Endothelial cell of umbilical vein (primary cell): ENCODE measurements at regions not wholly inside any gene's neighbourhood (a gene's known extent, or its start where the extent isn't known, plus 50 kb on each side); places are given as distances from the start of the nearest gene placed in this dataset.

Experiments used
- BruUV-seq: library from RNA; stranded (reverse); fragments of 400-500 nt; replicated peaks from 2 replicates; lab custom pipeline; 2021; lab: Mats Ljungman, UMichigan
- CTCF ChIA-PET: fragments of 300-600, 350-600 bp; sonication (Branson Sonifier 250); formaldehyde crosslinking; loops from one replicate; lab custom pipeline; 2021; ENCODE audit warnings: antibody characterized with exemption, inconsistent platforms; lab: Charles Lee
- POLR2A ChIA-PET: fragments of 300-600, 350-600 bp; sonication (Branson Sonifier 250); formaldehyde crosslinking; loops from one replicate; lab custom pipeline; 2021; ENCODE audit warnings: antibody characterized with exemption, inconsistent platforms; lab: Charles Lee
- DNase-seq: peaks from one replicate; pipeline ENCODE4 v3.0.0-alpha.2; 2011; ENCODE audit warnings: low read depth, low spot score
- FAIRE-seq: peaks from 2 replicates; lab custom pipeline; 2011; peaks lifted over from hg19 to GRCh38; lab: Jason Lieb, UNC
- H2AFZ ChIP-seq: 2 replicates; pipeline ENCODE4 v1.6.0; 2012; ENCODE audit warnings: low read depth, low read length, control low read depth, inconsistent platforms
- H3K27ac ChIP-seq: 2 replicates; pipeline ENCODE4 v1.5.1; 2011; ENCODE audit warnings: low read depth, mild to moderate bottlenecking, control low read depth, low read length, moderate library complexity; ENCODE audit not compliant: insufficient read depth
- H3K27me3 ChIP-seq, 2 experiments: 2 replicates each; pipeline versions ENCODE4 v1.6.0 to v1.6.1; 2011; ENCODE audit warnings: low read length in 2 of 2, mixed read lengths in 1 of 2; ENCODE audit not compliant: control insufficient read depth in 2 of 2, insufficient read depth in 2 of 2
- H3K36me3 ChIP-seq, 2 experiments: 2 replicates in 1 of 2; 3 replicates in 1 of 2; pipeline ENCODE4 v1.5.1; 2011; ENCODE audit warnings: low read length in 2 of 2, mild to moderate bottlenecking in 1 of 2, moderate library complexity in 1 of 2; ENCODE audit not compliant: control insufficient read depth in 2 of 2, insufficient read depth in 2 of 2; ENCODE audit errors: extremely low read depth in 1 of 2
- H3K4me1 ChIP-seq: 3 replicates; pipeline ENCODE4 v1.5.1; 2011; ENCODE audit warnings: mild to moderate bottlenecking, low read length; ENCODE audit not compliant: control insufficient read depth, insufficient read depth; ENCODE audit errors: extremely low read depth
- H3K4me2 ChIP-seq: 2 replicates; pipeline ENCODE4 v1.6.1; 2011; ENCODE audit warnings: low read length, control low read depth, mixed read lengths; ENCODE audit not compliant: insufficient read depth
- H3K4me3 ChIP-seq, 3 experiments: fragments of 200-600 bp in 1 of 3; sonication (generic), shearing (Covaris generic) in 1 of 3; replicated peaks in 1 of 3; 2 replicates each; pipeline ENCODE4 v1.5.1; 2011 to 2016; ENCODE audit warnings: control low read depth in 3 of 3, low read length in 3 of 3, mild to moderate bottlenecking in 2 of 3, inconsistent platforms in 1 of 3, low read depth in 1 of 3, moderate library complexity in 1 of 3; ENCODE audit not compliant: insufficient read depth in 1 of 3
- H3K79me2 ChIP-seq: 2 replicates; pipeline ENCODE4 v1.6.0; 2012; ENCODE audit warnings: low read length, inconsistent platforms; ENCODE audit not compliant: control insufficient read depth, insufficient read depth
- H3K9ac ChIP-seq: replicated peaks from 2 replicates; pipeline ENCODE3; 2011; ENCODE audit warnings: low read length, control low read depth; ENCODE audit not compliant: insufficient read depth; ENCODE audit errors: extremely low read depth
- H3K9me1 ChIP-seq: replicated peaks from 3 replicates; pipeline ENCODE4 v1.6.0; 2011; ENCODE audit warnings: mild to moderate bottlenecking, low read length; ENCODE audit not compliant: control insufficient read depth, insufficient read depth; ENCODE audit errors: extremely low read depth
- H3K9me3 ChIP-seq: replicated peaks from 2 replicates; pipeline ENCODE4 v1.5.1; 2012; ENCODE audit warnings: low read length, inconsistent platforms; ENCODE audit not compliant: control insufficient read depth, insufficient read depth
- H4K20me1 ChIP-seq: replicated peaks from 2 replicates; pipeline ENCODE3; 2011; ENCODE audit warnings: mild to moderate bottlenecking, low read length; ENCODE audit not compliant: control insufficient read depth, insufficient read depth; ENCODE audit errors: extremely low read depth
- EZH2 ChIP-seq: IDR thresholded peaks from 2 replicates; pipeline ENCODE4 v1.6.1; 2012; ENCODE audit warnings: borderline replicate concordance, low read depth, mild to moderate bottlenecking, moderate library complexity, low read length, inconsistent platforms; ENCODE audit not compliant: severe bottlenecking
- FOS ChIP-seq: IDR thresholded peaks from 2 replicates; pipeline ENCODE4 v1.6.1; 2011; ENCODE audit warnings: mild to moderate bottlenecking, low read length, moderate library complexity, borderline replicate concordance; ENCODE audit not compliant: insufficient read depth
- GATA2 ChIP-seq: IDR thresholded peaks from 2 replicates; pipeline ENCODE4 v1.7.0; 2011; ENCODE audit warnings: low read depth, mild to moderate bottlenecking, moderate library complexity, mixed read lengths, low read length; ENCODE audit not compliant: insufficient read length, insufficient read depth
- JUN ChIP-seq: IDR thresholded peaks from 2 replicates; pipeline ENCODE4 v1.6.1; 2011; ENCODE audit warnings: borderline replicate concordance, low read depth; ENCODE audit not compliant: insufficient read length, insufficient read depth
- MYC ChIP-seq: IDR thresholded peaks from one replicate; pipeline ENCODE4 v1.6.1; 2011; ENCODE audit warnings: mild to moderate bottlenecking, low read depth, low read length
- POLR2A ChIP-seq: IDR thresholded peaks from 2 replicates; pipeline ENCODE4 v1.6.1; 2012; ENCODE audit warnings: low read depth, mild to moderate bottlenecking, control low read depth, low read length
- POLR2AphosphoS5 ChIP-seq: IDR thresholded peaks from 2 replicates; pipeline ENCODE4 v1.6.1; 2012; ENCODE audit warnings: low read depth, mild to moderate bottlenecking, control low read depth, low read length, moderate library complexity; ENCODE audit not compliant: insufficient read depth
- dilution Hi-C: fragments of 300-500 bp; cut with MboI; formaldehyde crosslinking; loops from one replicate; pipeline ENCODE4 v1.15.0; 2019; ENCODE audit warnings: low sequenced_read_pairs; ENCODE audit not compliant: extremely low pct_ligation_motif_present
- intact Hi-C: fragments of 100-400 bp; cut with micrococcal nuclease; formaldehyde crosslinking; loops from one replicate; pipeline ENCODE4 v1.10.0; 2022
- TF ChIP-seq, protein P1 (sequence below), 2 donors: IDR thresholded peaks; 1 replicate in 1 of 2; 2 replicates in 1 of 2; pipeline ENCODE4 v1.5.1; 2011; ENCODE audit warnings: low read length in 2 of 2, mild to moderate bottlenecking in 2 of 2, moderate library complexity in 2 of 2, control low read depth in 1 of 2, inconsistent platforms in 1 of 2, low read depth in 1 of 2; ENCODE audit not compliant: insufficient read depth in 1 of 2; ENCODE audit errors: extremely low read depth in 1 of 2
- TF ChIP-seq, protein P2 (sequence below): IDR thresholded peaks from 2 replicates; pipeline ENCODE4 v1.6.1; 2011; ENCODE audit not compliant: insufficient read depth, insufficient read length

DNA sequence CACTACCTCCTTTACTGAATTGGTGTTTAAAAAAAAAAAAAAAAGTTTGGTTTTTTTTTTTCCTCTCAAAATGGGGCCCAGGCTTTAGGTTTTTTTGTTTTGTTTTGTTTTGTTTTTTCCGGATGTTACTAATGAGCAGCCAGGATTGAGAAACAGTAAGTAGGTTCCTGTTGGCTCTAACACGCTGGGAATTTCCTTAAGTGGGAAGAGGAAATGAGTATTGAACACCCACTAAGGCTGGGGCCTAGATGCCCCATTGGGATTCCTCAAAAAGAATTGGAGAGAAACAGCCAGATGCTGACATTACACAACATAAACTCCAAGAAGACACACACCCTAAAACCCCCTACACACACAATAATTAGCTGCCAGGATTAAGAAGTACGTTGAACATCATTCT is 102.2 kb upstream of the NANOS1 start:
- Histone ChIP-seq H3K79me2 (no peaks in the 10 kb centered on the region), H3K4me2 (no peak overlapping the region), H3K27me3 (peaks cover 9 to 15% of the 10 kb centered on the region in 2 experiments), H3K9ac (no peak overlapping the region), H3K36me3 (no peaks in the 10 kb centered on the region), H3K27ac (no peak overlapping the region), H3K9me3 (no peaks in the 10 kb centered on the region), H2AFZ (no peak overlapping the region), H3K4me1 (no peaks in the 10 kb centered on the region), H3K9me1 (no peaks in the 10 kb centered on the region), H4K20me1 (no peaks in the 10 kb centered on the region), H3K4me3 (no peak overlapping the region)
- no peak for TF ChIP-seq GATA2
- TF ChIP-seq EZH2 = no peak
- TF ChIP-seq POLR2AphosphoS5 = no peak
- no peak for TF ChIP-seq JUN
- no peak for TF ChIP-seq MYC
- no peak for TF ChIP-seq POLR2A
- TF ChIP-seq FOS = no peak
- TF ChIP-seq, protein P1, sequence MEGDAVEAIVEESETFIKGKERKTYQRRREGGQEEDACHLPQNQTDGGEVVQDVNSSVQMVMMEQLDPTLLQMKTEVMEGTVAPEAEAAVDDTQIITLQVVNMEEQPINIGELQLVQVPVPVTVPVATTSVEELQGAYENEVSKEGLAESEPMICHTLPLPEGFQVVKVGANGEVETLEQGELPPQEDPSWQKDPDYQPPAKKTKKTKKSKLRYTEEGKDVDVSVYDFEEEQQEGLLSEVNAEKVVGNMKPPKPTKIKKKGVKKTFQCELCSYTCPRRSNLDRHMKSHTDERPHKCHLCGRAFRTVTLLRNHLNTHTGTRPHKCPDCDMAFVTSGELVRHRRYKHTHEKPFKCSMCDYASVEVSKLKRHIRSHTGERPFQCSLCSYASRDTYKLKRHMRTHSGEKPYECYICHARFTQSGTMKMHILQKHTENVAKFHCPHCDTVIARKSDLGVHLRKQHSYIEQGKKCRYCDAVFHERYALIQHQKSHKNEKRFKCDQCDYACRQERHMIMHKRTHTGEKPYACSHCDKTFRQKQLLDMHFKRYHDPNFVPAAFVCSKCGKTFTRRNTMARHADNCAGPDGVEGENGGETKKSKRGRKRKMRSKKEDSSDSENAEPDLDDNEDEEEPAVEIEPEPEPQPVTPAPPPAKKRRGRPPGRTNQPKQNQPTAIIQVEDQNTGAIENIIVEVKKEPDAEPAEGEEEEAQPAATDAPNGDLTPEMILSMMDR (IDR thresholded peaks at IDR 0.05; ENCODE audit: extremely low read depth in 1 of 2, insufficient read depth in 1 of 2, low read depth in 1 of 2, low read length in 2 of 2) = no peak
- TF ChIP-seq, protein P2, sequence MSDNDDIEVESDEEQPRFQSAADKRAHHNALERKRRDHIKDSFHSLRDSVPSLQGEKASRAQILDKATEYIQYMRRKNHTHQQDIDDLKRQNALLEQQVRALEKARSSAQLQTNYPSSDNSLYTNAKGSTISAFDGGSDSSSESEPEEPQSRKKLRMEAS = no peak
- dilution Hi-C loops (no loop called here), intact Hi-C loops (no loop called here)
- POLR2A ChIA-PET = no interaction called here
- FAIRE-seq = no peak
- no TSS peak for BruUV-seq
- no peak for DNase-seq
- CTCF ChIA-PET = no interaction called here
